GM18502 (cell line): ENCODE measurements at regions not wholly inside any gene's neighbourhood (a gene's known extent, or its start where the extent isn't known, plus 50 kb on each side); places are given as distances from the start of the nearest gene placed in this dataset.

ENCODE experiments used
- ATAC-seq: cut with Tn5 transposase; IDR thresholded peaks from one replicate; pipeline ENCODE4 v1.9.1; 2021; ENCODE audit warnings: mild to moderate bottlenecking; ENCODE audit not compliant: unreplicated experiment, poor library complexity

DNA sequence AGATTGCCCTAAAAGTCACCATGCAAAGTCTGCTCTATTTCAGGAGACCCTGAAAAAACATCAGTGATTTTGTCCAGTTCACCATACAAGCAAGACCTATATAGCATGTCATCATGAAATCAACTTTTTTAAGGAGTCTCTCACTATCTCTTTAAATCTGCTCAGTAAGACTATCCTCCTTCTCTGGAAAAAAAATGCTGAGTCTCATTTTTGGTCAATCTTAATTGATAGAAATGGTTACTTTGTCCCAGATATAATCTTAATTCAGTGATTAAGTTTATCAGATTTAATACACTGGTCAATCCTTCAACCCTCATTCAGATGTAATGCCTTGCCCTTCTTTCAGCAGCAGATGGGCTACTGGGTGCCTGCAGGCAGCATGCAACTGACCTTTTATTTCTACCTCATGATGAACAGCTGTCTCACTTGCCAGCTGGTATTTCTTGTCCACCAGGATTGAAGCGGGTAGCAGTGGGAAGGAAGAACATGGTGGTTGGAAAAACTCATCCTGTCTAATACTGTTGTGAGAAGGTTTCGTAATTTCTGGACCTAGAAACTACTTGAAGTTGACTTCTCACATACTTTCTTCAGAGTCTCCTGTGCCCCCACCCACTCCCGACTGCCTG lies 375.3 kb downstream of the DNAH5 start:
- no peak for ATAC-seq

DNA sequence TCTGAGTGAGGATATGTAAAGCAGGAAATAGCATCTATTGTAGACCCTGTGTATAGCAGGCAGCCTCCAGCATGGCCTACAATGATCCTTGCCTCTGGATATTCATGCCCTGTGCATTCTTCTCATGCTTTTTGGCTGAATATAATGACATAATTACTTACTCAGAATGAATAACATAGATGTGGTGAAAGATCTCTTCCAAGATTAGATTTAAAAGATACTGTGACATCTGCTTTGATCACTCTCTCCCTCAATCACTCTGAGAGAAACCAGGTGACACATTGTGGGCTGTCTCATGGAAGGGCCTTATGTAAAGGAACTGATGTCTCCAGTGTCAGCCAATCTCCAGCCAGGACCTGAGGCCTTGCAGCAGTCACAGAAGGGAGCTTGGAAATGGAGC lies 376.7 kb downstream of the DNAH5 start:
- ATAC-seq: no peak

GRCh38 chr5:13566871-13567339 lies 377.6 kb downstream of the DNAH5 start:
- no peak for ATAC-seq

DNA sequence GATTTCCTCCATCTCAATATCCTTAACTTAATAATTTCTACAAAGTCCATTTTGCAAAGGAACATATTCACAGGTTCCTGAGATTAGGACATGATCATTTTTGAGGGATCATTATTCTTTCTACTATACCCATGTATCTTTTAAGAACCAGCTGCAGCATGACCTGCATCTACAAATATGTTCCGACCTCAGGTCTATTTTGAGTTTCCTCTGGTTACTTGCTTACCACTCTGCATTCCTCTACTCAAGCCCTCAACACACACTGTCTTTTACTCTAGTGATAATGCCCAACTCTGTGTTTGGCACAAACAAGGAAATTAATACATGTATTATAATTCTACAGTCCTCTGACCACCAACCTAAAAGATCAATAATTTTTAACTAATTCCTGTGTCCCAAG lies 386.1 kb downstream of the DNAH5 start:
- no peak for ATAC-seq

DNA sequence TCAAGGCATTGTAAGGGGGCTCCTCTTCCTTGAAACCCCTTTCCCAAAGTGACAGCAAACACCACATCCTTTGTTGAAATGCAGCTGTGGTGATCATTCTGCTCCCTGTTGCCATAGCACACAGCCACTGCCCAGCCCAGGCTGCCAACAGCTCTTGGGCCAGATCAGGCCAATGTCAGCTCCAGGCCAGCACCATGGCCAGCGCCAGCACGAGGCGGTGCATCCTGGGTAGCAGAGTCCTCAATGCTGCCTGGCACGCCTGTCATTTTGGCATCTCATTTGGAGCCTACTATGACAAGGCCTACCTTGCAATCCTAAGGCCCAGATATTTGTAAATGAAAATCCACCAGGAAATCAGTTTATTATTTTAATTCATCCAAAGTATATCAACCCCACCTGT lies 390.6 kb downstream of the DNAH5 start:
- ATAC-seq: no peak

- ATAC-seq: no peak
These were observed 392.1 kb downstream of the DNAH5 start for GRCh38 chr5:13552361-13552760.

GRCh38 chr5:13551645-13552044 lies 392.8 kb downstream of the DNAH5 start:
- ATAC-seq: no peak

GRCh38 chr5:13540168-13540750 lies 404.2 kb downstream of the DNAH5 start:
- ATAC-seq: no peak

DNA sequence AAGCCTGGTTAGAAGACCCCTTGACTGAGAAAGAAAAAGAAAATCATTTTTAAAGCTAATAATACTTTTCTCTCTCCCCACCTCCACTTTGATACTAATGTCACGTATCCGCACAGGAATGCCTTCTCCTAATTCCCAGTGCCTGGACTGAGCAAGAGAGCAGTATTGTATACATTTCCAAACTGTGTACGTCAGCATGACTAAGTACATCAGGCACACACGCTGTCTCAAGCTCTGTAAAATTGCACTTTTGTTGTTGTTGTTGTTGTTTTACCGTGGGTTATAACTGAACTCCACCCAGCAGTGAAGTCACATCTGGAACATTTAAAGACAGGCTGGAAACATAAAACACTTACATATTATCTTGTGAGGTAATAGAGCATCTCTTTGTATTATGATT lies 407.6 kb downstream of the DNAH5 start:
- no peak for ATAC-seq

DNA sequence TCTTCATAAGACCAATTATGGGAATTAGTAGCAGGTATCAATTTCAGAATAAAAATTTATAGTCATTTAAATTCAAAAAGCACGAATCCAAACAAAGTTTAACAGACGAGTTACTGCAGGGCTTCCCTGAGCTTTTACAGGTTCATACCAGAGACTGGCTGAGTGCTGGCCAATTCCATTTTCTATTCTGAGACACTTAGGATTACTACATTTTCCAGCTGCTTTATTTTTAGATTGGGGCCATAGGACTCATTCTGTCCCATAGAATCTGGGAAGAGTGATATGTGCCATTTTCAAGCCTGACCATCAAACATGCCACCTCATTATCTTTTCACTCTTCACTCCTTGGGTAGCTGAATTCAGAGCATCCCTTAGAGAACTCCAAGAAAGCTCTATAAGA lies 410.7 kb downstream of the DNAH5 start:
- no peak for ATAC-seq

- ATAC-seq: no peak
These were observed 415.2 kb downstream of the DNAH5 start for GRCh38 chr5:13529300-13529699.

GRCh38 chr5:13524936-13525335 lies 419.6 kb downstream of the DNAH5 start:
- no peak for ATAC-seq

DNA sequence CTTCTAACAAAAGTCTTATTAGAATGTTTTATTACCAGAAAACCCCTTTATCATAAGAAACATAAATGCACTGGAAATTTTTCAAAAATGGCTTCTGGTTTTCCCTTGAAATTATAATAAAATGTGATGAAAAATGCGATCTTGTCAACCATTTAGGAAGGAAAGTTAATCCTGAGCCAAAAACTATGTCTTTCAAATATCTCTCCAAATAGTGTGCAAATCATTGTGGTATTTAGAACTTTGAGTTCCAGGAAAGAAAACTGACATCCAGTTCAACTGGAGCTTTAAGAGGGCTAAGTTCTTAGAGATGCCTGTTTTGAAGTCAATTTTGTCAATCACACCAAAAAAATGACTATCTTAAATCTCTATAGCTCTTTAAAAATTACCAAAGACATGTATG lies 425.4 kb downstream of the DNAH5 start:
- no peak for ATAC-seq

- no peak for ATAC-seq
These were observed 428.3 kb downstream of the DNAH5 start for GRCh38 chr5:13516195-13516594.

- ATAC-seq: no peak
These were observed 433.0 kb downstream of the DNAH5 start for GRCh38 chr5:13511442-13511841.

GRCh38 chr5:13510616-13511015 lies 433.9 kb downstream of the DNAH5 start:
- no peak for ATAC-seq

- ATAC-seq: no peak
These were observed 435.9 kb downstream of the DNAH5 start for GRCh38 chr5:13508559-13508958.

- ATAC-seq: no peak
These were observed 439.2 kb downstream of the DNAH5 start for GRCh38 chr5:13505326-13505725.

DNA sequence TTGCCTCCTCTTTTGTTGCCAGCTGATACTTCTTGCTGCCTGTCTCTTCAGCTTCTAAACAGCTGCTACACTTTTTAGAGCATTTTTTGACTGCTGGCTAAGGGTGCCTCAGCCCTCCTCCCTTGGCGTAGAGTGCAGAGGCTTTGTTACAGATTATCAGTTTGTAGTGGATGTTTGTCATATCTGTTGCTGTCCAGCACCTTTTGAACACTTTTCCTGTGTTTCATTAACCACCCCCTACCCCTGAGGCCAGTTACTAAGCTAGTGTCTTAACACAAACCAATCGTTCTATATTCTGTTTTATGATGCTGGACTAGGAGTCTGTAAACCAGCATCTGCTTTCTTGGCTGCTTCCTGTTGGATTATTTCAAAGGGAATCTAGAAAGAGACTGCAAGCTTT lies 441.5 kb downstream of the DNAH5 start:
- ATAC-seq: no peak

GRCh38 chr5:13501176-13501575 lies 443.3 kb downstream of the DNAH5 start:
- no peak for ATAC-seq

DNA sequence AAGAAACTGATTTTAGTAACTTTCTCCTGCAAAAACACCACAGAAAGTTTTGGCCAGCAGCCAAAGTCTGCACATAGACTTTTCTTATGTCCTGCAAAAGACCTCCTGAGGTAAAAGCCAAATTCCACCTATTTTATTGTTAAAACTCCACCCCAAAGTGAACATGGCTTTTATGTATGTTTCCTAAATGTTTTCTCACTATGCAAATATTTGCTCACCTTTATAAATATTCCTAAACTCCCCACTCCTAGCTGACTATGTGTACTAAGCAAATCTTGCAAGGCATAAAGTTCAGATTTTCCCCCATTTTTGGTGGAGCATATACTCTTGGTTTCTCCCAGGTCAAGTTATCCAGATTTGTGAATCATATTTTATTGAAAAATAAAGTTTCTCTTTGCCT lies 446.2 kb downstream of the DNAH5 start:
- no peak for ATAC-seq

- ATAC-seq: no peak
These were observed 456.1 kb downstream of the DNAH5 start for GRCh38 chr5:13488254-13488931.
